GM19467 (cell line): ENCODE measurements at regions not wholly inside any gene's neighbourhood (a gene's known extent, or its start where the extent isn't known, plus 50 kb on each side); places are given as distances from the start of the nearest gene placed in this dataset.

Experiments
- ATAC-seq: cut with Tn5 transposase; IDR thresholded peaks from one replicate; pipeline ENCODE4 v1.9.1; 2021; ENCODE audit warnings: mild to moderate bottlenecking, moderate library complexity; ENCODE audit not compliant: unreplicated experiment

GRCh38 chr2:16851126-16851525 is 185.5 kb upstream of the CYRIA start:
- ATAC-seq = no peak

GRCh38 chr2:16840496-16841172 is 175.0 kb upstream of the CYRIA start:
- ATAC-seq = no peak

GRCh38 chr2:16832910-16833309 is 167.3 kb upstream of the CYRIA start:
- no peak for ATAC-seq

- ATAC-seq = no peak
Measured at GRCh38 chr2:16828828-16829160, 163.2 kb upstream of the CYRIA start.

GRCh38 chr2:16828044-16828827 is 162.6 kb upstream of the CYRIA start:
- ATAC-seq = no peak

- ATAC-seq = no peak
Measured at GRCh38 chr2:16824472-16824871, 158.8 kb upstream of the CYRIA start.

GRCh38 chr2:16821692-16822091 is 156.1 kb upstream of the CYRIA start:
- no peak for ATAC-seq

GRCh38 chr2:16818203-16818556 is 152.5 kb upstream of the CYRIA start:
- ATAC-seq = no peak

GRCh38 chr2:16817305-16818202 is 151.9 kb upstream of the CYRIA start:
- no peak for ATAC-seq

GRCh38 chr2:16816522-16816921 is 150.9 kb upstream of the CYRIA start:
- ATAC-seq = no peak

- no peak for ATAC-seq
Measured at GRCh38 chr2:16816016-16816415, 150.4 kb upstream of the CYRIA start.

GRCh38 chr2:16813593-16813992 is 148.0 kb upstream of the CYRIA start:
- no peak for ATAC-seq

GRCh38 chr2:16798472-16798871 is 132.8 kb upstream of the CYRIA start:
- ATAC-seq = no peak

- ATAC-seq = no peak
Measured at GRCh38 chr2:16791496-16791895, 125.9 kb upstream of the CYRIA start.

GRCh38 chr2:16785149-16785548 is 119.5 kb upstream of the CYRIA start:
- no peak for ATAC-seq

GRCh38 chr2:16784652-16785051 is 119.0 kb upstream of the CYRIA start:
- no peak for ATAC-seq

GRCh38 chr2:16777123-16777870 is 111.7 kb upstream of the CYRIA start:
- ATAC-seq = no peak

GRCh38 chr2:16775899-16776231 is 110.2 kb upstream of the CYRIA start:
- ATAC-seq = no peak

GRCh38 chr2:16774980-16775898 is 109.6 kb upstream of the CYRIA start:
- ATAC-seq = no peak

GRCh38 chr2:16774091-16774490 is 108.5 kb upstream of the CYRIA start:
- ATAC-seq = no peak
